ENCODE measurements at regions not wholly inside any gene's neighbourhood (a gene's known extent, or its start where the extent isn't known, plus 50 kb on each side); places are given as distances from the start of the nearest gene placed in this dataset.
"Not testable (repeated sequence)": the region's sequence is repeated elsewhere in the genome, so short reads cannot be mapped to it uniquely, and the experiment has no call there.

GRCh38 chr18:39611381-39612100 is 2045.9 kb upstream of the CELF4 start:
- DNase-seq, result no peak

- DNase-seq, result no peak
Measured at GRCh38 chr18:39607034-39607433, 2041.4 kb upstream of the CELF4 start.

- DNase-seq, result no peak
Measured at GRCh38 chr18:39604836-39605235, 2039.2 kb upstream of the CELF4 start.

- no peak for DNase-seq
Measured at GRCh38 chr18:39602131-39602530, 2036.5 kb upstream of the CELF4 start.

GRCh38 chr18:39600894-39601293 is 2035.3 kb upstream of the CELF4 start:
- DNase-seq, result no peak

GRCh38 chr18:39599251-39599650 is 2033.7 kb upstream of the CELF4 start:
- no peak for DNase-seq

GRCh38 chr18:39596891-39597290 is 2031.3 kb upstream of the CELF4 start:
- DNase-seq, result no peak

GRCh38 chr18:39596221-39596620 is 2030.6 kb upstream of the CELF4 start:
- DNase-seq, result no peak

- DNase-seq, result no peak
Measured at GRCh38 chr18:39594206-39594605, 2028.6 kb upstream of the CELF4 start.

- DNase-seq, result no peak
Measured at GRCh38 chr18:39591649-39592048, 2026.1 kb upstream of the CELF4 start.

- DNase-seq, result no peak
Measured at GRCh38 chr18:39589496-39589895, 2023.9 kb upstream of the CELF4 start.

- no peak for DNase-seq
Measured at GRCh38 chr18:39587586-39587985, 2022.0 kb upstream of the CELF4 start.

- DNase-seq, result no peak
Measured at GRCh38 chr18:39586741-39587140, 2021.1 kb upstream of the CELF4 start.

- no peak for DNase-seq
Measured at GRCh38 chr18:39574897-39575296, 2009.3 kb upstream of the CELF4 start.

GRCh38 chr18:39571511-39571910 is 2005.9 kb upstream of the CELF4 start:
- DNase-seq, result peak; percentile 36 to 56

- DNase-seq, result not testable (repeated sequence)
Measured at GRCh38 chr18:39565551-39566230, 2000.1 kb upstream of the CELF4 start.

GRCh38 chr18:39564716-39565115 is 1999.1 kb upstream of the CELF4 start:
- no peak for DNase-seq

GRCh38 chr18:39561126-39561525 is 1995.5 kb upstream of the CELF4 start:
- DNase-seq, result peak in 1 of 2 experiments; percentile 7

- no peak for DNase-seq
Measured at GRCh38 chr18:39558658-39559057, 1993.1 kb upstream of the CELF4 start.

GRCh38 chr18:39555496-39555895 is 1989.9 kb upstream of the CELF4 start:
- DNase-seq, result no peak

- no peak for DNase-seq
Measured at GRCh38 chr18:39550701-39551100, 1985.1 kb upstream of the CELF4 start.

- DNase-seq, result no peak
Measured at GRCh38 chr18:39549144-39549543, 1983.5 kb upstream of the CELF4 start.

- no peak for DNase-seq
Measured at GRCh38 chr18:39531659-39532058, 1966.1 kb upstream of the CELF4 start.

GRCh38 chr18:39529358-39529757 is 1963.8 kb upstream of the CELF4 start:
- no peak for DNase-seq

- DNase-seq, result no peak
Measured at GRCh38 chr18:39527465-39527864, 1961.9 kb upstream of the CELF4 start.
